SK-MEL-5 (cell line): ENCODE measurements at regions not wholly inside any gene's neighbourhood (a gene's known extent, or its start where the extent isn't known, plus 50 kb on each side); places are given as distances from the start of the nearest gene placed in this dataset.

Experiments used
- DNase-seq: peaks from one replicate; pipeline ENCODE4 v3.0.0-alpha.2; 2016; ENCODE audit warnings: low read depth, low spot score
- in situ Hi-C: cut with HindIII; loops from 2 replicates; pipeline ENCODE4 v1.10.0; 2016; ENCODE audit warnings: low sequenced_read_pairs, high pct_unique_total_duplicates, low pct_unique_long_range_greater_than_20kb

DNA sequence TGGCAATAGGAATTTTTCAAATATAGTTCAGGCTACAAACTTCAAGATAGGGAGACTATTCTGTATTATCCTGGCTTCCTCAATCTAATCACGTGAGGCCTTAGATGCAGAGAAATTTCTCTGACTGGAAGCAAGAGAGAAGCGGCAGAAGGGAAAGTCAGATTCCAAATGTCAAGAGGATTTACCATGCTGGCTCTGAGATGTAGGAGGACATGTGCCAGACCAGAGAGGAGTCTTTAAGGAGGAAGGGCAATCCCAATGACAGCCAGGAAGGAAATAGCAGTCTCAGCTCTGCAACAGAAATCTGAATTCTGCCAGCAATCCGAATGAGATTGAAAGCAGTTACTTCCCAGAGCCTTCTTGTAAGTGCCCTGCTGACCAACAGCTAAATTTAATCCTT lies 57.4 kb downstream of the NUTM2E start:
- peak; percentile 29 for DNase-seq
- in situ Hi-C loops, result no loop called here

DNA sequence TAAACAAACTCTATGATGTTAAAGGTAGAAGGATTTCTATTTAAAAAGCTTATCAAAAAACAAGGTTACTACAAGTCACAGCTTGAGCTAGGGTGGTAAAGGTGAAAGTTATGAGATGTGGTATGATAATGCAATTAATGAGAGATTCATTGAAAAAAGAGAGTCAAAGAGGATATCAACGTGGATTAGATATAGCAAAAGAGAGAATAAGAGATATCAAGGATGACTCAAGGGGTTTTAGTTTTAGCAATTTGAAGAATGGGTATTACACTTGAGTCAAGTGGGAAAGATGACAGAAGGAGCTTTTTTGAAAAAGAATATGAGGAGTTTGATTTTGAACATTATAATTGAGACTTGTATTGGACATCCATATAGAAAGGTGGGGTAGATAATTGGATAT lies 59.8 kb downstream of the NUTM2E start:
- in situ Hi-C loops, result no loop called here
- DNase-seq, result no peak
